ENCODE measurements at regions not wholly inside any gene's neighbourhood (a gene's known extent, or its start where the extent isn't known, plus 50 kb on each side); places are given as distances from the start of the nearest gene placed in this dataset.

DNA sequence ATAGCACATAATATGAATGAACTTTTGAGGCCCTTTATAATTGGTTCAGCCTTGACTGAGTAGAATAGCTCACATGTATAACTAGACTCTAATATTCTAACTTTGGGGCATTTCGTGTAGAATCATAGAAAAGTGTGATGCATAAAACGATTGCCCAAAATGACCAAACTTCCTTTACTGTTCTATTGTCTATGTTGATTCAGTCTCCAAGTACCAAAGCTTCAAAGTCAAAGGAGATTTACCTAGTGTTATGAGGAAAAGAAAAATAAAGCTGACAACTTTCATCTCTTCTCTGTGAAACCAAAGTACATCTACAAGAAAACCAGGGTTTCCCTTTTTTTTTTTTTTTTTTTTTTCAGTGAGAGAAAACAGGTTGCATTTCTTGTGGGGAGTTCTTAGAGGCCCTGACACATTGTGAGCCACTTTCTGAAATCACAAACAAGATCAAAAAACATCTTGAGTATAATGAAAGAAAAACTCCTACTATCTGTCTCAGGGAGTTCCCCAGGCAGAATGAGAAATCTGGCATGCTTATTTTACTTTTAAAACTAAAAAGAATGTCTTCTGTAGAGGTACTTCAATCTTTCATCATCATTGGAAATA is 183.4 kb downstream of the TNFSF18 start:
- FAIRE-seq (no peak), DNase-seq (ENCODE audit: low read depth, low spot score) (no peak)
- dilution Hi-C loops (cut with MboI; ENCODE audit: extremely low pct_ligation_motif_present, low sequenced_read_pairs) = no loop called here

DNA sequence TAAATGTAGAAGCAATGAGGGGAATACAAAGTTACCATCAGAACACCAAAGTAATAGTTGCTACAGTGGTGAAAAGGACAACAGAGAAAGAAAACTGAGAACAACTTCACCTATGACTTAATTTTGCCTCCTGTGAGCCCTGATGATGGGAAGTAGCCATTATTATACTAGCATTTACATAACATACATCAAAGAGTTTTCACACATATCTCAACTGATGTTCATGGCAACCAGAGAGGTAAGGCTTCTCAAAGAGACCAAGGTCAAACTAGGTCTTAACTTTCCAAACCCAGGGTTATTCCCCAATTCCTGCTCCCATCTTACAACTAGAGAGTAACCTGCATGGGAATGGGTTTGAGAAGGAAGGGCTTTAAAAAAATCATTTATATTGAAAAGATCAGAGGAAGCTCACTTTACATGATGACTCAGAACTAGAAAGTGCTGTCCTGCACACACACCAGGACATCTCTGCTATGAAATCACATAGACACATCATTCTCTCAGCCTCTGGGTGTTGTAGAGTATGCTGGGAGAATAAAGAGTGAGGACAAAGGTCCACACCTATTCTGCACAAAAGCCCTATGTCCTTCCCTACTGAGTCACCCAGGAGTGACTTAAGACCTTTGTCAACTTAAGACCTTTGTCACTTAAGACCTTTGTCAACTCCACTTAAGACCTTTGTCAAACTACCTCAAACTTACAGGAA is 179.7 kb downstream of the TNFSF18 start:
- TF ChIP-seq EZH2 (IDR thresholded peaks at IDR 0.05; ENCODE audit: low read length) (no peak), CTCF (optimal IDR thresholded peaks at IDR 0.05 in 1 of 3, IDR thresholded peaks at IDR 0.05 in 1 of 3, conservative IDR thresholded peaks at IDR 0.05 in 1 of 3; ENCODE audit: extremely low read depth in 1 of 3, insufficient read depth in 2 of 3, low read length in 3 of 3) (no peak)
- H3K9me1 ChIP-seq (ENCODE audit: control insufficient read depth, extremely low read depth, insufficient read depth, low read length) = no peaks in the 10 kb centered on the region
- H3K9me3 ChIP-seq (ENCODE audit: control insufficient read depth, low read depth, low read length) = no peaks in the 10 kb centered on the region
- peak; percentile 84 for FAIRE-seq
- H2AFZ ChIP-seq (ENCODE audit: control insufficient read depth, low read length) = no peak overlapping the region
- no peak for DNase-seq (ENCODE audit: low read depth, low spot score)
- H3K27ac ChIP-seq (ENCODE audit: control insufficient read depth, insufficient read depth, low read length) = no peak overlapping the region
- no peak overlapping the region for H3K4me3 ChIP-seq (ENCODE audit: control insufficient read depth in 2 of 3, extremely low read depth in 1 of 3, insufficient read depth in 2 of 3, low read depth in 1 of 3, low read length in 3 of 3)
- no peaks in the 10 kb centered on the region for H3K36me3 ChIP-seq (ENCODE audit: control insufficient read depth in 2 of 2, extremely low read depth in 1 of 2, insufficient read depth in 2 of 2, low read length in 2 of 2)
- dilution Hi-C loops (cut with MboI; ENCODE audit: extremely low pct_ligation_motif_present, low sequenced_read_pairs) = no loop called here
- H3K4me1 ChIP-seq (ENCODE audit: control insufficient read depth, extremely low read depth, insufficient read depth, low read length) = peaks cover 5% of the 10 kb centered on the region
- no peak overlapping the region for H3K4me2 ChIP-seq (ENCODE audit: control insufficient read depth, extremely low read depth, insufficient read depth, low read depth, low read length)
- no peaks in the 10 kb centered on the region for H3K79me2 ChIP-seq (ENCODE audit: control insufficient read depth, insufficient read depth, low read length)
- H3K9ac ChIP-seq (ENCODE audit: control insufficient read depth, extremely low read depth, insufficient read depth, low read length) = no peak overlapping the region
- no peaks in the 10 kb centered on the region for H4K20me1 ChIP-seq (ENCODE audit: control insufficient read depth, extremely low read depth, insufficient read depth, low read length)
- no peaks in the 10 kb centered on the region for H3K27me3 ChIP-seq (ENCODE audit: control insufficient read depth, extremely low read depth, insufficient read depth, low read length)

More for the DNA sequence above, 183.4 kb downstream of the TNFSF18 start:
- no peak overlapping the region for H2AFZ ChIP-seq (ENCODE audit: control insufficient read depth, low read length)
- H3K4me2 ChIP-seq (ENCODE audit: control insufficient read depth, extremely low read depth, insufficient read depth, low read depth, low read length) = no peak overlapping the region
- H3K9me3 ChIP-seq (ENCODE audit: control insufficient read depth, low read depth, low read length) = no peaks in the 10 kb centered on the region
- no peak overlapping the region for H3K27ac ChIP-seq (ENCODE audit: control insufficient read depth, insufficient read depth, low read length)
- H3K79me2 ChIP-seq (ENCODE audit: control insufficient read depth, insufficient read depth, low read length) = no peaks in the 10 kb centered on the region
- peaks cover 5% of the 10 kb centered on the region for H3K4me1 ChIP-seq (ENCODE audit: control insufficient read depth, extremely low read depth, insufficient read depth, low read length)
- H4K20me1 ChIP-seq (ENCODE audit: control insufficient read depth, extremely low read depth, insufficient read depth, low read length) = no peaks in the 10 kb centered on the region
- no peaks in the 10 kb centered on the region for H3K36me3 ChIP-seq (ENCODE audit: control insufficient read depth in 2 of 2, extremely low read depth in 1 of 2, insufficient read depth in 2 of 2, low read length in 2 of 2)
- no peaks in the 10 kb centered on the region for H3K9me1 ChIP-seq (ENCODE audit: control insufficient read depth, extremely low read depth, insufficient read depth, low read length)
- no peak overlapping the region for H3K9ac ChIP-seq (ENCODE audit: control insufficient read depth, extremely low read depth, insufficient read depth, low read length)
- no peak overlapping the region for H3K4me3 ChIP-seq (ENCODE audit: control insufficient read depth in 2 of 3, extremely low read depth in 1 of 3, insufficient read depth in 2 of 3, low read depth in 1 of 3, low read length in 3 of 3)
- TF ChIP-seq CTCF (optimal IDR thresholded peaks at IDR 0.05 in 1 of 3, IDR thresholded peaks at IDR 0.05 in 1 of 3, conservative IDR thresholded peaks at IDR 0.05 in 1 of 3; ENCODE audit: extremely low read depth in 1 of 3, insufficient read depth in 2 of 3, low read length in 3 of 3) (no peak), EZH2 (IDR thresholded peaks at IDR 0.05; ENCODE audit: low read length) (no peak)
- no peaks in the 10 kb centered on the region for H3K27me3 ChIP-seq (ENCODE audit: control insufficient read depth, extremely low read depth, insufficient read depth, low read length)
